Osteoblast (primary cell): ENCODE measurements at regions not wholly inside any gene's neighbourhood (a gene's known extent, or its start where the extent isn't known, plus 50 kb on each side); places are given as distances from the start of the nearest gene placed in this dataset.

ENCODE experiments used
- DNase-seq: peaks from one replicate; pipeline ENCODE4 v3.0.0; 2011; ENCODE audit warnings: low spot score, mixed read lengths; ENCODE audit not compliant: insufficient read length; ENCODE audit errors: missing footprints
- H2AFZ ChIP-seq: 2 replicates; pipeline ENCODE4 v1.6.0; 2011; ENCODE audit warnings: mild to moderate bottlenecking, low read length
- H3K27ac ChIP-seq: 2 replicates; pipeline ENCODE4 v1.5.1; 2011; ENCODE audit warnings: mild to moderate bottlenecking, low read depth, low read length, moderate library complexity
- H3K27me3 ChIP-seq: 2 replicates; pipeline ENCODE4 v1.6.0; 2012; ENCODE audit warnings: mild to moderate bottlenecking, control low read depth, inconsistent platforms, low read length, moderate library complexity; ENCODE audit not compliant: insufficient read depth
- H3K36me3 ChIP-seq: 2 replicates; pipeline ENCODE4 v1.5.1; 2011; ENCODE audit warnings: mild to moderate bottlenecking, low read length, control low read depth, moderate library complexity; ENCODE audit not compliant: insufficient read depth
- H3K4me1 ChIP-seq: 2 replicates; pipeline ENCODE4 v1.5.1; 2011; ENCODE audit warnings: mild to moderate bottlenecking, low read length, control low read depth, moderate library complexity; ENCODE audit not compliant: insufficient read depth
- H3K4me2 ChIP-seq: 2 replicates; pipeline ENCODE4 v1.6.0; 2011; ENCODE audit warnings: mild to moderate bottlenecking, low read length; ENCODE audit not compliant: insufficient read depth
- H3K4me3 ChIP-seq: fragments of 200-600 bp; sonication (generic); 3 replicates; pipeline ENCODE4 v1.5.1; 2012; ENCODE audit warnings: mild to moderate bottlenecking, low read length, inconsistent platforms; ENCODE audit not compliant: insufficient read depth
- H3K79me2 ChIP-seq: 2 replicates; pipeline ENCODE4 v1.6.0; 2012; ENCODE audit warnings: mild to moderate bottlenecking, low read length, control low read depth, inconsistent platforms; ENCODE audit not compliant: insufficient read depth
- H3K9me3 ChIP-seq: 2 replicates; pipeline ENCODE4 v1.5.1; 2011; ENCODE audit warnings: low read depth, low read length, control low read depth
- H4K20me1 ChIP-seq: 2 replicates; pipeline ENCODE4 v1.6.0; 2012; ENCODE audit warnings: mild to moderate bottlenecking, low read length, control low read depth; ENCODE audit not compliant: insufficient read depth
- TF ChIP-seq, protein P1 (sequence below): IDR thresholded peaks from 2 replicates; pipeline ENCODE4 v1.5.1; 2011; ENCODE audit warnings: mild to moderate bottlenecking, low read depth, low read length, moderate library complexity; ENCODE audit errors: extremely low read depth

- Histone ChIP-seq H2AFZ (no peak overlapping the region), H3K27me3 (no peaks in the 10 kb centered on the region), H3K4me2 (no peak overlapping the region), H3K4me1 (no peaks in the 10 kb centered on the region), H3K36me3 (no peaks in the 10 kb centered on the region), H3K27ac (no peak overlapping the region), H3K79me2 (no peaks in the 10 kb centered on the region), H3K9me3 (peaks cover 3% of the 10 kb centered on the region), H3K4me3 (no peak overlapping the region), H4K20me1 (no peaks in the 10 kb centered on the region)
- TF ChIP-seq, protein P1, sequence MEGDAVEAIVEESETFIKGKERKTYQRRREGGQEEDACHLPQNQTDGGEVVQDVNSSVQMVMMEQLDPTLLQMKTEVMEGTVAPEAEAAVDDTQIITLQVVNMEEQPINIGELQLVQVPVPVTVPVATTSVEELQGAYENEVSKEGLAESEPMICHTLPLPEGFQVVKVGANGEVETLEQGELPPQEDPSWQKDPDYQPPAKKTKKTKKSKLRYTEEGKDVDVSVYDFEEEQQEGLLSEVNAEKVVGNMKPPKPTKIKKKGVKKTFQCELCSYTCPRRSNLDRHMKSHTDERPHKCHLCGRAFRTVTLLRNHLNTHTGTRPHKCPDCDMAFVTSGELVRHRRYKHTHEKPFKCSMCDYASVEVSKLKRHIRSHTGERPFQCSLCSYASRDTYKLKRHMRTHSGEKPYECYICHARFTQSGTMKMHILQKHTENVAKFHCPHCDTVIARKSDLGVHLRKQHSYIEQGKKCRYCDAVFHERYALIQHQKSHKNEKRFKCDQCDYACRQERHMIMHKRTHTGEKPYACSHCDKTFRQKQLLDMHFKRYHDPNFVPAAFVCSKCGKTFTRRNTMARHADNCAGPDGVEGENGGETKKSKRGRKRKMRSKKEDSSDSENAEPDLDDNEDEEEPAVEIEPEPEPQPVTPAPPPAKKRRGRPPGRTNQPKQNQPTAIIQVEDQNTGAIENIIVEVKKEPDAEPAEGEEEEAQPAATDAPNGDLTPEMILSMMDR, result no peak
- no peak for DNase-seq
Observed at GRCh38 chr9:28927691-28928090, 1354.4 kb upstream of the C9orf72 start.

- H3K27me3 ChIP-seq, result no peaks in the 10 kb centered on the region
- no peak overlapping the region for H2AFZ ChIP-seq
- DNase-seq, result no peak
- H3K9me3 ChIP-seq, result peaks cover 3% of the 10 kb centered on the region
- no peaks in the 10 kb centered on the region for H3K79me2 ChIP-seq
- no peak overlapping the region for H3K4me3 ChIP-seq
- no peaks in the 10 kb centered on the region for H3K4me1 ChIP-seq
- TF ChIP-seq, protein P1, result no peak
- no peak overlapping the region for H3K4me2 ChIP-seq
- no peaks in the 10 kb centered on the region for H4K20me1 ChIP-seq
- H3K27ac ChIP-seq, result no peak overlapping the region
- H3K36me3 ChIP-seq, result no peaks in the 10 kb centered on the region
Observed at GRCh38 chr9:28929433-28929832, 1356.2 kb upstream of the C9orf72 start.

GRCh38 chr9:28930766-28931165 lies 1357.5 kb upstream of the C9orf72 start:
- H3K9me3 ChIP-seq, result peaks cover 3% of the 10 kb centered on the region
- no peak for DNase-seq
- H4K20me1 ChIP-seq, result no peaks in the 10 kb centered on the region
- H3K36me3 ChIP-seq, result no peaks in the 10 kb centered on the region
- H3K4me2 ChIP-seq, result no peak overlapping the region
- no peaks in the 10 kb centered on the region for H3K4me1 ChIP-seq
- no peaks in the 10 kb centered on the region for H3K27me3 ChIP-seq
- no peaks in the 10 kb centered on the region for H3K79me2 ChIP-seq
- H3K27ac ChIP-seq, result no peak overlapping the region
- H2AFZ ChIP-seq, result no peak overlapping the region
- no peak overlapping the region for H3K4me3 ChIP-seq
- TF ChIP-seq, protein P1, result no peak

DNA sequence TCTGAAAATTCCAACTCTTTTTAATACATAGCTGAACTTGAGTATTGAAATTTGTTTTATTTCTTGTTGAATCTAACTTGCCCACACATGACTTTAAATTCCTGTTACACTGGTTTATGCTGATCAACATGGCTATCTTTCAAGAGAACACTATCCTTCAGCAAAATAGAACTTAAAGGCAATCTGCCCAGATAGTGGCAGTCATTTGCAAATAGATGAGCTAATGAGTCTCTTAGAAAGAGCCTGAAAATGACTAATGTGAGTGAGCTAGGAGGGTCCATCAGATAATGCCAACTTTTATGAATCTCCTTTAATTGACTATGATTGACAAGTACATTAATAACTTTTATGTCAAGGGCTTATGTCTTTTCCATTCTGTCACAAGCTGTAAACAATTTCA lies 1360.8 kb upstream of the C9orf72 start:
- H3K4me1 ChIP-seq, result no peaks in the 10 kb centered on the region
- no peak overlapping the region for H3K4me3 ChIP-seq
- H2AFZ ChIP-seq, result no peak overlapping the region
- DNase-seq, result no peak
- no peak overlapping the region for H3K4me2 ChIP-seq
- H3K36me3 ChIP-seq, result no peaks in the 10 kb centered on the region
- H3K27ac ChIP-seq, result no peak overlapping the region
- H3K27me3 ChIP-seq, result no peaks in the 10 kb centered on the region
- H3K79me2 ChIP-seq, result no peaks in the 10 kb centered on the region
- TF ChIP-seq, protein P1, result no peak
- H3K9me3 ChIP-seq, result peaks cover 4% of the 10 kb centered on the region
- H4K20me1 ChIP-seq, result no peaks in the 10 kb centered on the region
